ENCODE measurements at regions not wholly inside any gene's neighbourhood (a gene's known extent, or its start where the extent isn't known, plus 50 kb on each side); places are given as distances from the start of the nearest gene placed in this dataset.
"Not testable (repeated sequence)": the region's sequence is repeated elsewhere in the genome, so short reads cannot be mapped to it uniquely, and the experiment has no call there.

GRCh38 chr11:94235772-94236171 is 68.6 kb upstream of the IZUMO1R start:
- not testable (repeated sequence) for DNase-seq (ENCODE audit: low read depth in 2 of 2)

GRCh38 chr11:94236416-94236815 is 68.0 kb upstream of the IZUMO1R start:
- DNase-seq (ENCODE audit: low read depth in 2 of 2), result not testable (repeated sequence)

GRCh38 chr11:94237447-94238153 is 66.8 kb upstream of the IZUMO1R start:
- peak in 1 of 2 donors; percentile 11 for DNase-seq (ENCODE audit: low read depth in 2 of 2)

DNA sequence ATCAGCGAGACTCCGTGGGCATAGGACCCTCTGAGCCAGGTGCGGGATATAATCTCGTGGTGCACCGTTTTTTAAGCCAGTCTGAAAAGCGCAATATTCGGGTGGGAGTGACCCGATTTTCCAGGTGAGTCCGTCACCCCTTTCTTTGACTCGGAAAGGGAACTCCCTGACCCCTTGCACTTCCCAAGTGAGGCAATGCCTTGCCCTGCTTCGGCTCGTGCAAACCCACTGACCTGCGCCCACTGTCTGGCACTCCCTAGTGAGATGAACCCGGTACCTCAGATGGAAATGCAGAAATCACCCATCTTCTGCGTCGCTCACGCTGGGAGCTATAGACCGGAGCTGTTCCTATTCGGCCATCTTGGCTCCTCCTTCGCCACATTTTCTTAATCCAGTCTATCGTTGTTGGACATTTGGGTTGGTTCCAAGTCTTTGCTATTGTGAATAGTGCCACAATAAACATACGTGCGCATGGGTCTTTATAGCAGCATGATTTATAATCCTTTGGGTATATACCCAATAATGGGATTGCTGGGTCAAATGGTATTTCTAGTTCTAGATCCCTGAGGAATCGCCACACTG is 66.1 kb upstream of the IZUMO1R start:
- DNase-seq (ENCODE audit: low read depth in 2 of 2), result peak in 1 of 2 donors; percentile 1

DNA sequence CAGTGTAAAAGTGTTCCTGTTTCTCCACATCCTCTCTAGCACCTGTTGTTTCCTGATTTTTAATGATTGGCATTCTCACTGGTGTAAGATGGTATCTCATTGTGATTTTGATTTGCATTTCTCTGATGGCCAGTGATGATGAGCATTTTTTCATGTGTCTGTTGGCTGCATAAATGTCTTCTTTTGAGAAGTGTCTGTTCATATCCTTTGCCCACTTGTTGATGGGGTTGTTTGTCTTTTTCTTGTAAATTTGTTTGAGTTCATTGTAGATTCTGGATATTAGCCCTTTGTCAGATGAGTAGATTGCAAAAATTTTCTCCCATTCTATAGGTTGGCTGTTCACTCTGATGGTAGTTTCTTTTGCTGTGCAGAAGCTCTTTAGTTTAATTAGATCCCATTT is 65.6 kb upstream of the IZUMO1R start:
- not testable (repeated sequence) for DNase-seq (ENCODE audit: low read depth in 2 of 2)

DNA sequence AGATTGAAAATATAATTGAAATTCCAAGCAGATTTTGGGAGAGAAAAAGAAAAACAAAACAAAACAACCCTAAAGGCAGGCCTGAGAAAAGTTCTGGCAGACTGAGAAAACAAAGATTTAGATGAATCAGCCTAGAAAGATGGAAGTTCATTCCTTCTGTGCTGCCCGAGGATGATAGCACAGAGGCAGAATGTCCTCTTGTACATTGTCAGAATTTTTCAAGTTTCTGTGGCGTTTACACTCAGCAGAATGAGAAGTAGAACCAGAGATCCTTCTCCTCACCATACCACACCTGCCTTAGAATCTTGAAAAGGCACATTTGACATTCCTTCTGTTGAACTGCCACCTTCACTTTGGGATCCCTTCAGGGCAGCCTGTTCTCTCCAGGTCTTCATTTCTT is 62.5 kb upstream of the IZUMO1R start:
- DNase-seq (ENCODE audit: low read depth in 2 of 2), result no peak

DNA sequence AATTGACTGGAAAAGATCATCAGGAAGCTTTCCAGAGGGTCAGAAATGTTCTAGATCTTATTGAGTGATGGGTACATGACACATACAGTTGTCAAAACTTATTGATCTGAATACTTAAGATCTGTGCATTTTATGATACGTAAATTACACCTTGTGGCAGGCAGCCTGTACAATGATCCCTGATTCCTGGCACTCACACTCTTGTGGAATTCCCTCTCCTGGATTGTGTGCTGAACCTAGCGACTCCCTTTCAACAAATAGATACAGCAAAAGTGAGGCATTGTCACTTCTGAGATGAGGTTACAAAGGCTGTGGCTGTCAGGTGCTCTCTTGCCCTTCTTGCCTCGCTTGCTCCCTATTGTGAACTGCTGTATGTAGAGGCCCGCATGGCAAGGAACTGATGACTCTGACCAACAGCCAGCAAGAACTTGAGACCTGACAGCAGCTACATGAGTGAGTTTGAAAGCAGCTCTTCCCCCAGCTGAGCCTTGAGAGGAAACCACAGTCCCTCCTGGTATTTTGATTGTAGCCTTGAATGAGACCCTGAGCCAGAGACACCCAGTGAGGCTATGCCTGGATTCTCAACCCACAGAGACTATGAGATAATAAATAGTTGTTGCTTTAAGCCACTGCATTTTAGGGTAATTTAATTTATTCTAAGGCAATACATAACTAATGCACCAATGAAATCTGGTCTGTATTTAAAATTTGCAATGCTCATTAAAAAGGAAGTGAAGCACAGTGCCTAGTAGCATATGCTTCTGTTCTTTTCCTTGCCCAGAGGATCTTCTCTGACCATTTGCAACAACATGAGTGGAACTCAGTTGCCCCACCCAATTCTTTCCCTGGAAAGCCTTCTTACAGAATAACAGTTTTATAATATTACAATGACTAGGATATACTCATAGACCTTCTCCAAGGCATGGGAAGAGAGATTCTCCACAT is 60.5 kb upstream of the IZUMO1R start:
- no peak for DNase-seq (ENCODE audit: low read depth in 2 of 2)

DNA sequence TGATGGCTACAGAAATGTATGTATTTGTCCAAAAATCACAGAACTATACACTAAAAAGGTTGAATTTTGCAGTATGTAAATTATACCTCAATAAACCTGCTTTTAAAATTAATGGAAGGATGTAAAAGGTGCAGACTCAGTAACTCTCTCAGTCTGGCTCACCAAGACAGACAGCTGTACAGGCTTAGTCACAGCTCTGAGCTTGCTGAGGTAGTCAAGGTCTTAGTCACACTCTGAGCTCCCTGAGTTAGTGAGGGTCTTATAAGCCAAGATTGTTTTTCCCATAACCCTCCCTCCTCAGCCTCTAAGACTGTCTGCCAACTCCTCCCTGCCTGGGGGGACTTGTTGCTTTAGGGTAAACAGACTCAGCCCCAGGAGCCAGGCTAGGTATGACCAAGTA is 59.3 kb upstream of the IZUMO1R start:
- no peak for DNase-seq (ENCODE audit: low read depth in 2 of 2)

- DNase-seq (ENCODE audit: low read depth in 2 of 2), result not testable (repeated sequence)
These were observed 56.1 kb upstream of the IZUMO1R start for GRCh38 chr11:94248301-94248700.

DNA sequence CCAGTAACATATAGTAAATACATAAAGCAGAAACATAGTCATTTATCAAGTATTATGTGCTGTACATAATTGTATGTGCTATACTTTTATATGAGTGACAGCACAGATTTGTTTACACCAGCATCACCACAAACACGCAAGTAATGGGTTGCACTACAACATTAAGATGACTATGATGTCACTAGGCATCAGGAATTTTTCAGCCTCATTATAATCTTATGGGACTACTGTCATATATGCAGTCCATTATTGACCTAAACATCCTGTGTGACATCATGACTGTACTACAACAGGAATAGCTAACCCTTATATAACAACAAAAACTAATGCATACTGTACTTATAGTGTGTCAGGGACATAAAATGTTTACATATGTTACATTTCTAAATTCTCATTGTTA is 50.2 kb upstream of the IZUMO1R start:
- DNase-seq (ENCODE audit: low read depth in 2 of 2), result no peak

Measured in stimulated activated CD8-positive, alpha-beta memory T cell treated with anti-CD3 and anti-CD28 coated beads, Interleukin-2, amount 100 ng/mL, for 48 hours (primary cell).